ENCODE measurements at regions not wholly inside any gene's neighbourhood (a gene's known extent, or its start where the extent isn't known, plus 50 kb on each side); places are given as distances from the start of the nearest gene placed in this dataset.

- TF ChIP-seq TAF1 (IDR thresholded peaks at IDR 0.05; ENCODE audit: low read depth, low read length) (no peak), POLR2A (IDR thresholded peaks at IDR 0.05; ENCODE audit: low read depth, low read length) (no peak), POU2F2 (IDR thresholded peaks at IDR 0.05; ENCODE audit: low read depth, low read length) (no peak)
These were observed 235.0 kb upstream of the PRDM1 start for GRCh38 chr6:105851113-105851580.

All from GM12891 (cell line).